ENCODE measurements at regions not wholly inside any gene's neighbourhood (a gene's known extent, or its start where the extent isn't known, plus 50 kb on each side); places are given as distances from the start of the nearest gene placed in this dataset.

GRCh38 chr10:131724169-131724545, 176.7 kb upstream of the PPP2R2D start:
- DNase-seq, result no peak

- no peak for DNase-seq
Observed at GRCh38 chr10:131724891-131725580, 175.8 kb upstream of the PPP2R2D start.

GRCh38 chr10:131725581-131726069, 175.2 kb upstream of the PPP2R2D start:
- no peak for DNase-seq

GRCh38 chr10:131726076-131726880, 174.5 kb upstream of the PPP2R2D start:
- no peak for DNase-seq

DNA sequence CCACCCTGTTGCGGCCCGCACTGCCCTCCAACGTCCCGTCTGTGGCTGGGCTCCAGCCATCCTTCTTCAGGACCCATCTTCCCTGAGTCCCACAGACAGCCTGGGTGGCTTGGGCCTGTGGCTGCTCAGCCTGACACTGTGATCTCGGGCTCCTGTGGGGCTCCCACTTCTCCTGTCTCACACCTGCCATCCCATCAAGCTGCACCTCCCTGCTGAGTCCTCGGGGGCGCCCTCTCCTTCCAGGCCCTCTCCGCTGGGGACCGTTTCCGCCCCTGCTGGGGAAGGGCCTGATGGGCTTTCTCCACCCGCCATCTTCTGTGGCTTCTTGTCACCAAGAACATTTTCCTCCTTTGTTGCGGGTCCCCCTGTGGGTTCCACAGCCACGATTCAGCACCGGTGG, 173.8 kb upstream of the PPP2R2D start:
- no peak for DNase-seq

GRCh38 chr10:131727560-131727959, 173.2 kb upstream of the PPP2R2D start:
- DNase-seq, result no peak

DNA sequence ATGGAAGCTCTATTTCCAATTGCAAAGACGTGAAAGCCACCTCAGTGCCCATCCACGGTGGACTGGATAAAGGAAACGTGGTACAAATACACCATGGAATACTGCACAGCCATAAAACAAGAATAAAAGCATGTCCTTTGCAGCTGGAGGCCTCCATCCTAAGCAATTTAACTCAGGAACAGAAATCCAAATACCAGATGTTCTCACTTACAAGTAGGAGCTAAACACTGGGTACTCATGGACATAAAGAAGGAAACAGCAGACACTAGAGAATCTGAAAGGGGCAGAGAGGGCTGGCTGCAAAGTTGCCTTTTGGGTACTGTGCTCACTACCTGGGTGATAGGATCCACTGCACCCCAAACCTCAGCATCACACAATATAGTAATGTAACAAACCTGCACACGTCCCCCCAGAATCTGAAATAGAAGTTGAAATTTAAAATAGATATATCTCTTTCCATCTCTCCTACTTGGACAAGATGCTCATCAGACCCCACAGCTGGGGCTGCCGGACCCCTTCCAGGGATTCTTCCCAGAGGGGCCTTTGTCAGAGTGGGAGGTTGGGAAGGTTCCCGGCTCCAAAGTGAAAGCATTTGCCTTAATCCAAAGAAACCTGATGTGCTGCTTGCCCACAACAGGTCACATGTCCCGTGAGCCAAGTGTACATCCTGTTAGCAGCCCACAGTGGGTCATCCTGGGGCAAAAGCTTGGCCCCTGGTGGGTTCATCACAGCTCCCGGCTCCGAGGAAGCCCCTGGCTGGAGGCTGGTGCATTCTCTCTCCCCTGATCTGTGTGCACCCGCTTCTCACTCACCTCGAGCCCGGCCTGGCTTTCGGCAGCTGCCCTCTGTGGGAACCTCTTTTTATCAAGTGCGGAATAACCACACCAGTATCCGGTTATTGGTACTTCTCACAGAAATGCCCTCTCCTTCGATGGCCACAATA, 172.3 kb upstream of the PPP2R2D start:
- no peak for DNase-seq

DNA sequence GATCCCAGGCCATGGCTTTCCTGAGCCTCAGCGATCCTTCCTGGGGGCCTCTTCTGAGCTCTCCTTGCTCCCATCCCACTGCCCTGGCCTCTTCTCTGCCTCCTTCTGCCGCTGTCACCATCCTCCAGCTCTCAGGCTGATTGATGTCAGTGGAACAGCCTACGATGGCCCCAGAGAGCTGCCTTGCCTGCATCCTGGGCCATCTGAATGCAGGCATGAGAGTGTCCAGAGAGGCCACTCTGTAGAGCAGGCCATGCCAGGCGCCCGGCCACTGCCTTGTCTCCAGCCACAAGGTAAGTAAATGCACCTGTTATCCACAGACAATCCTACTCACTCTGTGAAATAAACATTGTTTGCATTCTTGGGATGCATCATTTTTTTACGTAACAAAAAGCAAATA, 171.4 kb upstream of the PPP2R2D start:
- no peak for DNase-seq

- no peak for DNase-seq
Observed at GRCh38 chr10:131729938-131730660, 170.7 kb upstream of the PPP2R2D start.

- DNase-seq, result no peak
Observed at GRCh38 chr10:131730771-131731497, 169.9 kb upstream of the PPP2R2D start.

- DNase-seq, result no peak
Observed at GRCh38 chr10:131731780-131732630, 168.8 kb upstream of the PPP2R2D start.

- DNase-seq, result no peak
Observed at GRCh38 chr10:131732631-131733127, 168.1 kb upstream of the PPP2R2D start.

GRCh38 chr10:131733596-131733995, 167.2 kb upstream of the PPP2R2D start:
- DNase-seq, result no peak

DNA sequence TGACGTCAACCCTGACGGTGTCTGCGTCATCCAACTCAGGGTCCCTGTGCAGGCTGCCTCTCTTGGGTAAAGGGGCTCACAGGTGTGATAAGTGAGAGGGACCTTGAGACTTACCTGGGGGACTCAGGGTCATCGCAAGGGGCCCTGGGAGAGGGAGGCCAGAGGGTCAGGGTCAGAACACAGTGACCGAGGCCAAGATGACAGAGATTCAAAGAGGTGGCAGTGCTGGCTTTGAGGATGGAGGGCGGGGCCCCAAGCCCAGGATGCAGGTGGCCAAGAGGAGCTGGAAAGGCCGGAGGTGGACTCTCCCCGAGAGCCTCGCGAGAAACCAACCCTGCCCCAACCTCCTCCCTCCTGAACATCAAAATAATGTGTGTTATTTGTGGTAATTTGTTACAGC, 165.2 kb upstream of the PPP2R2D start:
- DNase-seq, result no peak

- DNase-seq, result no peak
Observed at GRCh38 chr10:131736321-131736980, 164.4 kb upstream of the PPP2R2D start.

DNA sequence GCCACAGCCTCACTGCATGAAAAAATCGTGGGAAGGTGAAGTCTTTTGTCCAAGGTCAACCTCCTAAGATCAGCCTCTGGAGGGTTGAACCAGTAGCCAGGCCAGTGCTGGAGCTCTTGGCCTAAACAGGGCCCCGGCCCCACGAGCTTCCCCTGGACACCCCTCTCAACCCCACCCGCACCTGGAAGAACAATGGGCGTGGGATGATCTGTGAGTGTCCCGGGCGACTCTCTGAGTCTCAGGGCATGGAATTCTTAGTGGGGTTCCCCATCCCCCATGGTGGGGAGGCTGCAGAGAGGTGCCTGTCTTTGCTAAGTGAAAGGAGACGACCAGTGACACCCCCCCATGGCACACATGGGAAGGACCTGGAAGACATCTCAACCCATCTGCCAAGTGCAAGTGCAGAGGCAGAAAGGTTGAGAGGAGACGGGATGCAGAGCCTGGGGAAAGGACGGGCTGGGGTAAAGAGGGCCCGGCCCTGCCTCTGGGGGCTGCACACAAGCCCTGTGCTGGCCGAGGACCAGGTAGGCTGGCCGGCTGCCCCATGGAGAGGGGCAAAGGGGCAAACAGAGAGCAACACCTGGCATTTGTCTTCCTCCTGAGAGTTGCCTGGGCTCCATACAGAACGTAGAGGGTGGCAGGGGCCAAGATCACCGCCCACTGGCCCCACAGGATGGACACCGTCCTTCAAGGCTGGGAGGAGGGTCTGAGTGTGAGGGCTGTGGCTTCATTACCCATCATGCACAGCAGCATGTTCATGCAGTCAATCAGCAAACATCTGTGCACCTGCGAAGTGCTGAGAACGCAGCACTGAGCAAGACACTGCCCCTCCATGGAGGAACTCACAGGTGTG, 163.0 kb upstream of the PPP2R2D start:
- DNase-seq, result no peak

- no peak for DNase-seq
Observed at GRCh38 chr10:131738396-131738735, 162.4 kb upstream of the PPP2R2D start.

GRCh38 chr10:131739206-131739605, 161.6 kb upstream of the PPP2R2D start:
- DNase-seq, result no peak

DNA sequence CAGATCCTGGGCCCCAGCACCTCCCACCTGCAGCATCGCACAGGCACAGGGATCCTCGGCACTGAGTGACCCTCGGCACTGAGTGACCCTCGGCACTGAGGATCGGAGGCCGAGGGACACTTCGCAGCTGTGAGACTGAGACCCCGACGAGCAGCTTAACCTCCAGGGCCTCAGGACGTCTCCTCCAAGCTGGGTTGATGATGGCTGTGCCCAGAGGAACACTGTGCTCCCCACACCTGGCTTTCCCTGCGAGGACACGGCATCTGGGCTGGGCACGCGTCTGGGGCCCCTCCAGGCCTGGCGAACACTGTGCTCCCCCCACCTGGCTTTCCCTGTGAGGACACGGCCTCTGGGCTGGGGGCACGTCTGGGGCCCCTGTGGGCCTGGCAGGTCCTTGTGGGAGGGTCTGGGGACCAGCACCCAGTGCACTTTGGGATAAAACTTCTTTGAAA, 158.3 kb upstream of the PPP2R2D start:
- DNase-seq, result no peak

Data from NCI-H82 (cell line).